H9 (cell line): ENCODE measurements at regions not wholly inside any gene's neighbourhood (a gene's known extent, or its start where the extent isn't known, plus 50 kb on each side); places are given as distances from the start of the nearest gene placed in this dataset.
A peak's percentile ranks its signal among the peaks of the same experiment; 100 is the strongest.

Source experiments
- DNase-seq: peaks from one replicate; pipeline ENCODE4 v3.0.0-alpha.2; 2017
- H2AFZ ChIP-seq: one replicate; pipeline ENCODE4 v1.6.1; 2013; ENCODE audit warnings: mild to moderate bottlenecking, low read length, control low read depth, moderate library complexity
- H2AK5ac ChIP-seq: 2 replicates; pipeline ENCODE4 v1.6.1; 2013; ENCODE audit warnings: low read length, control low read depth, mixed read lengths; ENCODE audit not compliant: insufficient read length
- H2BK120ac ChIP-seq: one replicate; pipeline ENCODE4 v1.6.1; 2013; ENCODE audit warnings: low read depth, mild to moderate bottlenecking, low read length, control low read depth, inconsistent platforms; ENCODE audit not compliant: poor library complexity, severe bottlenecking
- H2BK12ac ChIP-seq: 2 replicates; pipeline ENCODE4 v1.6.1; 2013; ENCODE audit warnings: low read length, control low read depth, mixed read lengths, low read depth; ENCODE audit not compliant: insufficient read length
- H2BK15ac ChIP-seq: 2 replicates; pipeline ENCODE4 v1.6.1; 2013; ENCODE audit warnings: low read depth, low read length, control low read depth
- H2BK20ac ChIP-seq: one replicate; pipeline ENCODE4 v1.6.1; 2013; ENCODE audit warnings: low read depth, mild to moderate bottlenecking, low read length, control low read depth, inconsistent platforms; ENCODE audit not compliant: poor library complexity, severe bottlenecking
- H2BK5ac ChIP-seq: 2 replicates; pipeline ENCODE4 v1.6.1; 2013; ENCODE audit warnings: low read length, control low read depth, mixed read lengths; ENCODE audit not compliant: insufficient read length
- H3K14ac ChIP-seq: 2 replicates; pipeline ENCODE4 v1.6.1; 2013; ENCODE audit warnings: low read length, control low read depth; ENCODE audit not compliant: insufficient read depth
- H3K18ac ChIP-seq: 2 replicates; pipeline ENCODE4 v1.6.1; 2013; ENCODE audit warnings: low read depth, mild to moderate bottlenecking, mixed read lengths, low read length, control low read depth; ENCODE audit not compliant: insufficient read length
- H3K23ac ChIP-seq: 2 replicates; pipeline ENCODE4 v1.6.1; 2013; ENCODE audit warnings: low read length, control low read depth, mixed read lengths, low read depth; ENCODE audit not compliant: insufficient read length
- H3K23me2 ChIP-seq: 2 replicates; pipeline ENCODE4 v1.6.1; 2013; ENCODE audit warnings: low read depth, mild to moderate bottlenecking, mixed read lengths, low read length, control low read depth; ENCODE audit not compliant: insufficient read length, poor library complexity, severe bottlenecking
- H3K27ac ChIP-seq: 2 replicates; pipeline ENCODE4 v1.5.1; 2013; ENCODE audit warnings: low read length, control low read depth, mixed read lengths, low read depth; ENCODE audit not compliant: insufficient read length
- H3K27me3 ChIP-seq: 2 replicates; pipeline ENCODE4 v1.6.1; 2013; ENCODE audit warnings: low read length, control low read depth, inconsistent platforms; ENCODE audit not compliant: insufficient read depth
- H3K4ac ChIP-seq: 2 replicates; pipeline ENCODE4 v1.6.1; 2013; ENCODE audit warnings: low read depth, mild to moderate bottlenecking, control low read depth, inconsistent platforms, low read length, moderate library complexity
- H3K4me1 ChIP-seq: 2 replicates; pipeline ENCODE4 v1.6.1; 2013; ENCODE audit warnings: low read length, control low read depth, inconsistent platforms; ENCODE audit not compliant: insufficient read depth
- H3K4me2 ChIP-seq: 2 replicates; pipeline ENCODE4 v1.6.1; 2013; ENCODE audit warnings: low read length, control low read depth, mixed read lengths; ENCODE audit not compliant: insufficient read length, insufficient read depth
- H3K56ac ChIP-seq: 2 replicates; pipeline ENCODE4 v1.6.1; 2013; ENCODE audit warnings: low read depth, mild to moderate bottlenecking, mixed read lengths, low read length, control low read depth; ENCODE audit not compliant: insufficient read length
- H3K79me1 ChIP-seq: 2 replicates; pipeline ENCODE4 v1.6.1; 2013; ENCODE audit warnings: low read depth, mild to moderate bottlenecking, moderate library complexity, low read length, control low read depth, inconsistent platforms; ENCODE audit not compliant: insufficient read depth, poor library complexity, severe bottlenecking
- H3K79me2 ChIP-seq: 2 replicates; pipeline ENCODE4 v1.6.1; 2013; ENCODE audit warnings: low read length, control low read depth, inconsistent platforms; ENCODE audit not compliant: insufficient read depth
- H3K9ac ChIP-seq: 2 replicates; pipeline ENCODE4 v1.6.1; 2013; ENCODE audit warnings: low read length, control low read depth, mixed read lengths; ENCODE audit not compliant: insufficient read length; ENCODE audit errors: extremely low read depth
- H3K9me3 ChIP-seq: one replicate; pipeline ENCODE4 v1.6.1; 2013; ENCODE audit warnings: low read depth, low read length, inconsistent platforms; ENCODE audit not compliant: control insufficient read depth
- H3T11ph ChIP-seq: one replicate; pipeline ENCODE4 v1.6.1; 2013; ENCODE audit warnings: mild to moderate bottlenecking, low read length, control low read depth, inconsistent platforms
- H4K20me1 ChIP-seq: one replicate; pipeline ENCODE4 v1.6.1; 2013; ENCODE audit not compliant: control insufficient read depth, insufficient read length, insufficient read depth
- H4K5ac ChIP-seq: 2 replicates; pipeline ENCODE4 v1.6.1; 2013; ENCODE audit warnings: low read depth, mild to moderate bottlenecking, mixed read lengths, low read length, control low read depth; ENCODE audit not compliant: insufficient read length
- H4K8ac ChIP-seq: replicated peaks from 2 replicates; pipeline ENCODE4 v1.6.1; 2013; ENCODE audit warnings: low read length, control low read depth, mixed read lengths, low read depth; ENCODE audit not compliant: insufficient read length
- H4K91ac ChIP-seq: 2 replicates; pipeline ENCODE4 v1.6.1; 2013; ENCODE audit warnings: low read depth, mild to moderate bottlenecking, moderate library complexity, mixed read lengths, low read length, control low read depth; ENCODE audit not compliant: insufficient read length
- H3K27ac Mint-ChIP-seq, 3 experiments: 2 replicates in 2 of 3; 3 replicates in 1 of 3; pipeline ENCODE4 v1.8.0; 2020 to 2021; ENCODE audit warnings: mixed read lengths in 3 of 3, mild to moderate bottlenecking in 1 of 3, moderate library complexity in 1 of 3
- H3K27me3 Mint-ChIP-seq: 2 replicates; pipeline ENCODE4 v1.8.0; 2021; ENCODE audit warnings: low read depth, mild to moderate bottlenecking, moderate library complexity, mixed read lengths
- H3K36me3 Mint-ChIP-seq, 3 experiments: 2 replicates in 2 of 3; 3 replicates in 1 of 3; pipeline ENCODE4 v1.8.0; 2020 to 2021; ENCODE audit warnings: low read depth in 3 of 3, mixed read lengths in 3 of 3; ENCODE audit not compliant: insufficient read depth in 1 of 3
- H3K4me1 Mint-ChIP-seq, 2 experiments: 2 replicates each; pipeline ENCODE4 v1.8.0; 2020; ENCODE audit warnings: mixed read lengths in 2 of 2
- H3K4me3 Mint-ChIP-seq, 2 experiments: 2 replicates in 1 of 2; 3 replicates in 1 of 2; pipeline ENCODE4 v1.8.0; 2020 to 2021; ENCODE audit warnings: mild to moderate bottlenecking in 2 of 2, mixed read lengths in 2 of 2, moderate library complexity in 1 of 2
- H3K9me3 Mint-ChIP-seq, 2 experiments: 2 replicates in 1 of 2; 3 replicates in 1 of 2; pipeline ENCODE4 v1.8.0; 2020; ENCODE audit warnings: mild to moderate bottlenecking in 2 of 2, mixed read lengths in 2 of 2, moderate library complexity in 1 of 2
- CTCF ChIP-seq: fragments of 200-600 bp; sonication (generic); conservative IDR thresholded peaks from 3 replicates; pipeline ENCODE4 v1.8.0; 2021; ENCODE audit warnings: antibody characterized with exemption, mild to moderate bottlenecking
- WGBS: extraction: QIAGEN DNeasy Blood & Tissue Kit; methylation state at CpG from one replicate; pipeline ENCODE4 v1.1.7; 2013; ENCODE audit warnings: missing lambda C conversion rate, low lambda C conversion rate, mixed read lengths; ENCODE audit not compliant: insufficient read length; ENCODE audit errors: extremely low coverage; 5-methylcytosine and 5-hydroxymethylcytosine counted together

- Histone ChIP-seq H3K79me2 (no peaks in the 10 kb centered on the region), H3K14ac (no peak overlapping the region), H3K4me2 (no peak overlapping the region), H3K27ac (no peak overlapping the region), H2BK12ac (no peak overlapping the region), H4K91ac (no peak overlapping the region), H2BK5ac (no peak overlapping the region), H4K8ac (no peak overlapping the region), H3K18ac (no peak overlapping the region), H4K5ac (no peak overlapping the region), H3K23me2 (no peaks in the 10 kb centered on the region), H3K23ac (no peak overlapping the region), H3K4me1 (no peaks in the 10 kb centered on the region; the same call in 1 of the 2 replicates), H3K56ac (no peak overlapping the region), H3K4ac (no peak overlapping the region), H2BK20ac (no peak overlapping the region), H3K9me3 (no peaks in the 10 kb centered on the region), H3K27me3 (no peaks in the 10 kb centered on the region), H3K79me1 (no peaks in the 10 kb centered on the region), H3T11ph (no peak overlapping the region), H2BK120ac (no peak overlapping the region), H2AK5ac (no peak overlapping the region), H2BK15ac (no peak overlapping the region), H3K9ac (no peak overlapping the region), H2AFZ (no peak overlapping the region), H4K20me1 (no peaks in the 10 kb centered on the region)
- Mint-ChIP-seq H3K4me3 (no peak overlapping the region), H3K36me3 (no peaks in the 10 kb centered on the region; a peak in 2 of 7 replicates), H3K27me3 (peaks cover 12% of the 10 kb centered on the region), H3K4me1 (peaks cover 0 to 8% of the 10 kb centered on the region in 2 experiments; a peak in 2 of 4 replicates), H3K27ac (no peak overlapping the region), H3K9me3 (no peaks in the 10 kb centered on the region)
- no peak for DNase-seq
- peak; percentile 61 for TF ChIP-seq CTCF
- WGBS: no CpG with 5 or more reads among the region's 3 CpGs
Observed at GRCh38 chr5:174409070-174409469, 315.3 kb upstream of the MSX2 start.
